Mononuclear cell (primary cell): ENCODE measurements at regions not wholly inside any gene's neighbourhood (a gene's known extent, or its start where the extent isn't known, plus 50 kb on each side); places are given as distances from the start of the nearest gene placed in this dataset.

Experiments
- H3K27me3 ChIP-seq: 2 replicates; pipeline ENCODE4 v1.6.0; 2011; ENCODE audit warnings: low read length, control low read depth; ENCODE audit not compliant: insufficient read depth
- H3K4me1 ChIP-seq: 2 replicates; pipeline ENCODE4 v1.5.1; 2011; ENCODE audit warnings: mild to moderate bottlenecking, low read length, control low read depth; ENCODE audit not compliant: insufficient read depth
- H3K4me3 ChIP-seq: 2 replicates; pipeline ENCODE4 v1.5.1; 2011; ENCODE audit warnings: mild to moderate bottlenecking, low read length, moderate library complexity
- H3K9me3 ChIP-seq: 2 replicates; pipeline ENCODE4 v1.5.1; 2011; ENCODE audit warnings: low read depth, mild to moderate bottlenecking, control low read depth, low read length

DNA sequence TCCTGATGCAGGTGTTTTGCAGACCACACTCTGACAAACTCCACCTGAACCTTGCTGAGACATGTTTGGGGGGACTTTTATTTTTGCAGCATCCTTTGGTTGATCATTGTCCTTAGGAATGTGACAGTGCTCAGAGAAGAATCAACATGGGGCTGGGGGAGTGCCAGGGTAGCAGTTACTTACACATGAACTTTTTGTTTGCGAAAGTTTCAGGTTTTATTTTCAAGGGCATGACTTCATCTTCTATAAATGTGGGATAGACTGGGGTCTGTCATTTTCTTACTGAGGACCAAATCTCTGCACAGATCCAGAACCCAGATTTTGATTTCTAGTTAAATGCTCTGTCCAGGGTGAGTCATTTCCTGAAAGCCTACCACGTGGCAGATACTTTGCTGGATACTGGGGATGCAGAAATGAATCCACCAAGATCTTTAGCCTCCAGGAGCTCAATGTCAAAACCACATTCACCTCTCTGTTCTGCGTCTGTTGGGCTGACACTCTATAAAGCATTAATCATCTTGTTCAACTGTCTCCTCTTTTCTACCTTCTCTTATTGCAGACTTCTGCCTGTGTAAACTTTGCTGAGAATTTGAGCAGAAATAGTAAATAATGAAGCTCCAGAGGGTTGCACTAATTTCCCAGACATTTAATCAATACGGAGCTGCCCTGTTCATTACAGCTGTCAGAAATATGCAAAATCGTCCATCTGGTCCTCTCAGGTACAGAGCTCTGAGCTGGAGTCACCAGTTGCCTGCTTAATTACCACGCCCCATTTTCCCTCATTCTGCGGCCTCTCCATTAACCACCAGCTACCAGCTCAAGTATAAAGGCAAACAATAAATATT lies 387.9 kb downstream of the MIAT start:
- Histone ChIP-seq H3K4me3 (no peak overlapping the region), H3K27me3 (peaks cover 2% of the 10 kb centered on the region), H3K4me1 (no peaks in the 10 kb centered on the region), H3K9me3 (no peaks in the 10 kb centered on the region)

DNA sequence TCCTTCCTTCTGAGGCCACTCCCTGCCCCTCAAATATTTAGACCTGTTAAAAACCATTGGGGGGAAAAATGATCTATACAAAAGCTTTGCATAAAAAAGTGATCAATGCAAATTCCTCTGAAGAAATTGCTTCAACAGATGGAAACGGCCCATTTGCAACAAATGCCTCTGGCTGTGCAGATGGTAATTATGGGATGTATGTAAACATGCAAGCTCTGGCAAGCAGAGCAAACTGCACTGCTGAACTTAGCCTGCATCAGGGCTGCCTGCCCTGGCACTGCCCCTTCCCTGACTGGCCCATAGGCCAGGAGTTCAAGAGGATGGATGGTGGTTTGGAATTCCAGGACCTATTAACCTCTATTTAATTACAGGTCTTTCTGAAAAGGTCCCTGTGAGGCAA lies 388.7 kb downstream of the MIAT start:
- Histone ChIP-seq H3K27me3 (peaks cover 2% of the 10 kb centered on the region), H3K4me3 (no peak overlapping the region), H3K9me3 (no peaks in the 10 kb centered on the region), H3K4me1 (no peaks in the 10 kb centered on the region)

DNA sequence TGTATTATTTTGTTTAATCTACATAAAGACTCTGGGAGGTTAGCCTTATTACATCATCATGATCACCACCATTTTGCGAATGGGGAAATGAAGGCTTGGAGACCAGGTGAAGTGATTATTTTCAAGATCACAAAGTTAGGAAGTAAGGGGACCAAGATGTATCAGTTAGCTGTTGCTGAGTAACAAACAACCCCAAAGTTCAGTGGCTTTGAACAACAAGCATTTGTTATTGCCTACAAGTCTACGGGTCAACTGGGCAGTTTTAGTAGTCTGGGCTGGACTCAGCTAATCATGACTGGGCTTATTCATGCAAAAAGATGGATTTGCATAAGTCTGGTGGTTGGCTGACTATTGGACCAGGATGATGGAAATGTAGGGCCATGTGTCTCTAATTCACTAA lies 389.2 kb downstream of the MIAT start:
- no peak overlapping the region for H3K4me3 ChIP-seq
- H3K4me1 ChIP-seq: no peaks in the 10 kb centered on the region
- no peaks in the 10 kb centered on the region for H3K9me3 ChIP-seq
- H3K27me3 ChIP-seq: peaks cover 2% of the 10 kb centered on the region

DNA sequence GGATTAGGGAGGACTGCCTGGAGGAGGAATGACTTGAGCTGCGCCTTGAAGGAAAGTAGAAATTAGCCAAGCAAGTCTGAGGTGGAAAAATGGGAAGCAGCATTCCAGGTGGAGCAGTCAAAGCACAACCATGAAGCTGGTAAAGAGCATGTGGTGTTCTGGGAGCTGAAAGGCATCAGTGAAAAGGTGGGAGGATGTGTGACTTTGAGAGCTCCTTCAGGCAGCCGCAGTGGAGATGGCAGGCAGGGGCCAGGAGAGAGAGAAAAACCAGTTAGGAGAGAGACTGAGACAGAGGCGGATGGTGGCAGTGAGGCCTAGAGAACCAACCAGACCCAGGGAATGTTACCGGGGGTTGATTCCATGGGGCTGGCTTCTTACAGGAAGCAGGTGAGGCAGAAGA lies 393.4 kb downstream of the MIAT start:
- Histone ChIP-seq H3K4me1 (no peaks in the 10 kb centered on the region), H3K9me3 (no peaks in the 10 kb centered on the region), H3K4me3 (no peak overlapping the region), H3K27me3 (no peaks in the 10 kb centered on the region)

DNA sequence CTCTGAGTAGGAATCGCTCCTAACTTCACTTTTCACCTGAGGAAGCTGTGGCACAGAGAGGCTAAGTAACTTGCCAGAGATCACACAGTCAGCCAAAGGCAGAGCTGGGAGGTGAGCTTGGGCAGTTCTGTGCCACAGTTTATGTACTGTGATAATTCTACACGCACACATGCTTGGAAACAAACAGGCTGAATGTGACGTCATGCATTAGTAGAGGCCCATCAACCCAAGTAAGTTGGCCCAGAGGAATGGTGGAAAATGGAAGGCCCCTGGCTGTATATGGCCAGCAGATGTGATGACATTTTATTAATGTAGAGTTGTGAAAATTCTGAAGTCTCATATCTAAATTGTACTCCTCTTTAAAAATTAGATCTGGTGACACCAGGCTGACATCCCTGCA lies 394.0 kb downstream of the MIAT start:
- no peaks in the 10 kb centered on the region for H3K9me3 ChIP-seq
- H3K4me3 ChIP-seq: no peak overlapping the region
- H3K4me1 ChIP-seq: no peaks in the 10 kb centered on the region
- no peaks in the 10 kb centered on the region for H3K27me3 ChIP-seq

DNA sequence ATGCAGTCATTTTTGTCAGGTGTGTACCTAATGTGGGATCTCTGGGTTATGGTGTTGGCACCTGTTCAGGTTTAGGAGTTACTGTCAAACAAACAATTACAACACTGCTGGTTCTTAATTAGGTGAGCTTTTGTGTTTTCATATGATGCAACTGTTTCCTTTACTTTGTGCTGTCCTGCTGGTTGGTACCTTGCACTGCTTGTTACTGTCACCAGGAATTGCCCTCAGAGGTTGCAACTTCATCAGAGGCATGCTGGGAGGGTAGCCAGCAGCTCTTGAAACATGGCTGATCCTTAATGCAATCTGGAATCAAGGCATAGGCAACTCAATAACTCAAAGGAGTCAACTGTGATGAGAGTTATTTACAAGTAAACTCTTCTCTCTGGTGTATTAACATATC lies 400.3 kb downstream of the MIAT start:
- Histone ChIP-seq H3K27me3 (no peaks in the 10 kb centered on the region), H3K9me3 (no peaks in the 10 kb centered on the region)

DNA sequence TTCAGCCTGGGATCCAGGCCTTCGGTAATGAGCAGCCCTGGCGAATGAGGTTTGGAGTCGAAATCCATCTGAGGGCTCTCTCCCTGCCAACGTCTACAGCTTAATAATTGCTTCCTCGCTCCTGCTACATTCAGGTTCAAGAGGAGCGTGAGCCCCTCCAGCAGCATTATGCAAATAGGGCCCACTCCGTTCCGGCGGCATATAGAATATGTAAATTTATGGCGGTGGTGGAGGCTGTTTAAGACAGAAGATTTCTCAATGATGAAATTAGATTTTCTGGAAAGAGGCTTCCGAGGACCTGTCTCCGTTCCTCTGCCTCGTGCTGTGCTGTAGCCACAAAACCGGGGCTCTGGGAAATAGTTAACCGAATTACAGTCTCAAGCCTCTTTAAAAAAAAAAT lies 402.8 kb downstream of the MIAT start:
- Histone ChIP-seq H3K4me1 (no peaks in the 10 kb centered on the region), H3K27me3 (no peaks in the 10 kb centered on the region), H3K9me3 (no peaks in the 10 kb centered on the region), H3K4me3 (no peak overlapping the region)

More for the DNA sequence above, 400.3 kb downstream of the MIAT start:
- Histone ChIP-seq H3K4me3 (no peak overlapping the region), H3K4me1 (no peaks in the 10 kb centered on the region)

DNA sequence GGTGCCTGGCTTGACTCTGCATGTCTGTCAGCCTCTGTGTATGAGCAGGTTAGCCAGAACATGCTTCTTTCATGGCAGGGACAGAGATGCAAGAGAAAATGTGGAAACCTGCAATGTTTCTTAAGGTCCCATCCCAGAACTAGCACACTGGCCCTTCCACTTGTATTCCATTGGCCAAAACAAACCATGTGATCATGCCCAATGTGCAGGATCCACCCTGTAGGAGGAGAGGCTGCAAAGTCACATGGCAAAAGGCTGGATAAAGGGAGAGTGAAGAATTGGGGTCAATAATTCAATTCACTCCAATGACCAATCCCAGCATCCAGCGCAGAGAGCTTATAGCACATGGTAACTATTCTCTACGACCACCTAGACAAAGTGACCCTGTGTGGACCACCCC lies 405.5 kb downstream of the MIAT start:
- no peak overlapping the region for H3K4me3 ChIP-seq
- H3K27me3 ChIP-seq: no peaks in the 10 kb centered on the region
- H3K9me3 ChIP-seq: no peaks in the 10 kb centered on the region
- H3K4me1 ChIP-seq: no peaks in the 10 kb centered on the region

DNA sequence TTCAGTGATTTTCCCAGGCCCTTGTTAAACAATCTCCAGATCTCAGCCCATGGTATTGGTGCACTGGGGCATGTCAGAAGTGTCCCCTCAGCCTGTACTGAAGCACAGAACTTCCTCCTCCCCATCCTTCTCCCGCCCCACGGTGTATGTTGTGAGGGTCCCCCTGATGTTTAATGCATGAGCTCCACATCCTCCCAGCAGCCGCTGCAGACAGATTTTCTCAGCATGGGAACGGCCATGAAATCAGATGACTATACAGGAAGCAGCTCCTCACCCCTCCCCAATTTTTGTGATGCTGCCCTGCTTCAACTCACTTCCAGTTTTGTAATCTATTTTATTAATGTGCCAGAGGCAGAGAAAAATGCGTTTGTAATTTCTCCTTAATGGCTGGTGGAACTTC lies 406.0 kb downstream of the MIAT start:
- Histone ChIP-seq H3K4me3 (no peak overlapping the region), H3K4me1 (no peaks in the 10 kb centered on the region), H3K27me3 (no peaks in the 10 kb centered on the region)

DNA sequence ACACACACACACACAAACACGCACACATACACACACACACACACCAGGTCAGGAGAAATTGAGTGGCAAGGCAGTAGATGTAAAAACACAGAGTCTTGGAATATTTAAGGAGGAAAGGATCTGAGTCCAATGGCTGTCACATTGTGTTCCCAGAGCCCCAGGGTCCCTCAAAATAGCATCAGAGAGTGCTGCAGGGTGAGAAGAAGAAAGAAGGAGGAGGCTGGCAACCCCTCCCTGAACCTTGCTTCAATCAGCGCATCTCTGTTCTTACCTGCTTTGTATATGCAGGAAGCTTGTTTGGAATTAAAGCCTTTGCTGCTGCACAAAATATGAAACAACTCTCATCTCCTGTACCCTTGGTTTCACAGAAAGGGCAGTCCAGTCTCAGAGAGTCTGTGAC lies 406.5 kb downstream of the MIAT start:
- Histone ChIP-seq H3K27me3 (no peaks in the 10 kb centered on the region), H3K4me1 (no peaks in the 10 kb centered on the region), H3K9me3 (no peaks in the 10 kb centered on the region), H3K4me3 (no peak overlapping the region)

More for the DNA sequence above, 406.0 kb downstream of the MIAT start:
- H3K9me3 ChIP-seq: no peaks in the 10 kb centered on the region

DNA sequence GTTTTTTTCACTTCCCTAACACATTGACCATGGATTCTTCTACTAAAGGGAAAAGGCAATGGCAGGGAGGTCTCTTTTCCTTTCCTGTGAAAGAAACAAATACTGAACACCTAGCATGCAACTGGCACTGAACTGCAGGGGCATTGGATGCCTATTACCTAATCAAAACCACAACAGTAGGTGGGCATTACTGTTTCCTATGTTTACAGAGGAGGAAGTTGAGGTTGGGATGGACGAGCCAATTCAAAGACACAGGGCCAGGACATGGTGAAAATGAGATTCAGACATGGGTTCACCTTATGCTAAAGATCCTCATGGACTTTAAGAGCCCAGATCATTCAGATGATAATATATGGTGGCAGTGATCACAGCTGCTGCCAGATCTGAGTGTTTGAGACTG lies 407.0 kb downstream of the MIAT start:
- H3K27me3 ChIP-seq: no peaks in the 10 kb centered on the region

DNA sequence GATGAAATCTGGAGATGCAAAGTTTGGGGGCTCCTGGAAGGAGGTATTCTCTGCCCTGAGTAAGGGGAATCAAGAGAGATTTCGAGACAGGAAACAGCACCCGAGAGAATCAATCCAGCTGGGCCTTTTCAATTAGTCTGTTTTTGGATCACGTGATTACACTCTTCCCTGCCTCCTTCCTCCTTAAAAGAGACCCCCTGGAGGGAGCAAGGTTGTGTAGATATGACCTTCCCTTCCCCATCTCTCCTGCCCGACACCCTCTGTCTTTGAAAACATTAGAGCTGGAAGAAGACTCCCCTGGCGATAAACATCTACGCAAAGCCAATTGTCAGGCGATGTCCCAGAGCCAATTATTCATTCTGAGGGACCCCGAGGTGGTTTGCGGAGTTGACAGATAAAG lies 407.9 kb downstream of the MIAT start:
- Histone ChIP-seq H3K4me1 (no peaks in the 10 kb centered on the region), H3K27me3 (no peaks in the 10 kb centered on the region), H3K9me3 (no peaks in the 10 kb centered on the region), H3K4me3 (no peak overlapping the region)

More for the DNA sequence above, 407.0 kb downstream of the MIAT start:
- Histone ChIP-seq H3K4me3 (no peak overlapping the region), H3K4me1 (no peaks in the 10 kb centered on the region), H3K9me3 (no peaks in the 10 kb centered on the region)

DNA sequence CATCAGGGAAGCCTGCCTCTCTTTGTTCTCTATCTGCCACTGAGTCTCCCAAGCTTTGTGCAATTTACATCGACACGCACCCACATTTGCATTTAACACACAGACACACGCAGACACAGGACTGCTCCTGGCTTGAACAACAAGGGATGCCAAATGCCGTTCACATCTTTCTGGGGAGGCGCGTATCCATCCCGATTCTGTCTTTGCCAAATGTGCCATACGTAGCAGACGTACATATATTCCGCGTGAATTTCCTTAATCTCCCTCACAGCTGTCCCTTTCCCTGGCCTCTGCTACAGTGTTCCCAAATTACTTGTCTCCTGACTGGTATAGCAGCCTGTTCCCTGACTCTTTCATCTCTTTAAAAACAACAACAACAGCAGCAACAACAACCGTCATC lies 409.5 kb downstream of the MIAT start:
- Histone ChIP-seq H3K4me3 (no peak overlapping the region), H3K9me3 (no peaks in the 10 kb centered on the region), H3K4me1 (no peaks in the 10 kb centered on the region), H3K27me3 (no peaks in the 10 kb centered on the region)

DNA sequence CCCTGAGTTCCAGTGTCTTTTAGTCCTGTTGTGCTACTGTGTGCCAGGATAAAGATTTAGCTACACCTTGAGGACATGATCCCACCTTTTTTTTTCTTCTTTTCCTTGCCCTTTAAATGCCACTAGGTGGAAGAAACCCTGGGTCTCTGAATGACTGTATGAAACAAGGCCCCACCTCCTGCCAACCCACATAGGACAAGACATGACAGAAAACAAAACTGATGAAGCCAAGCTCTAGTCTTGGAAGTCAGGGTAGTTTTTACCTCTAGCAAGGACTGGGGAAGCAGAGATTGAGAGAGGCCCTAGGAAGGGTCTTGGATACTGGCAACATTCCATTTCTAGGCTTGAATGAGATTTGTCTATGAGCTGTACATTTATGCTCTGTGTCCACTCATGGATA lies 410.7 kb downstream of the MIAT start:
- Histone ChIP-seq H3K4me3 (no peak overlapping the region), H3K4me1 (no peaks in the 10 kb centered on the region), H3K27me3 (no peaks in the 10 kb centered on the region), H3K9me3 (no peaks in the 10 kb centered on the region)

DNA sequence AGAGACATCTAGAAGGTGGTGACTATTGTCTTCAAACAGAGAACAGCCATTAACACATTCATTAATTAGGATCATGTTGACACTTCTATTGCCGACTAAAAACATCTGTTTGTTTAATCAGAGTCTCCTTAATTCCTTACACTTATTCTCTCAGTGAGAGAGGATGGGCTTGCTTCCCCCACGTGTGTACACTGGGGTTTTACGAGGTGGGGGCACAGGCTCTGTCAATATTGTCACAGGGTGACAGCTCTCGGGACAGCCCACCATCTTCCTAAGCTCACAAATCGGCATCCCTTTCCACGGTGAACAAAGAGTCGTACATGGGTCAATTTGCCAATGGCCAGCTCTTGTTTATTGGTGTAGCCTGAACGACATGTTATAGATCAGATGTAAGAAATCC lies 413.2 kb downstream of the MIAT start:
- Histone ChIP-seq H3K4me1 (no peaks in the 10 kb centered on the region), H3K4me3 (no peak overlapping the region), H3K9me3 (no peaks in the 10 kb centered on the region), H3K27me3 (no peaks in the 10 kb centered on the region)
